ENCODE measurements at regions not wholly inside any gene's neighbourhood (a gene's known extent, or its start where the extent isn't known, plus 50 kb on each side); places are given as distances from the start of the nearest gene placed in this dataset.

DNA sequence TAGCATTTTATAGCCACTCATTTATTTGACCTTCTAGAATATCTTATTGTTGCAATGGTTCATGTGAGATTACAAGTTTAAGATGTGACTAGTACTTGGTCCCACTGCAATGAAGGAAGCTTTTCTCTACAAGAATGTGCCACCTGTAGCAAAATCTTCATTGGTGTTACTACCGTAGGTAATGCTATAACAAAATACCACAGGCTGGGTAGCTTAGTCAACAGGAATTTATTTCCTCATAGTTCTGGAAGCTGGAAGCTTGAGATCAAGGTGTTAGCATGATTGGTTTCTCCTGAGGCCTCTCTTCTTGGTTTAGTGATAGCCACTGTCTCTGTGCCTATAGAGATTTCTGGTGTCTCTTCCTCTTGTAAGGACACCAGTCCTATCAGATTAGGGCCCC lies 441.0 kb downstream of the GPM6A start:
- H3K36me3 Mint-ChIP-seq (ENCODE audit: low read depth), result no peaks in the 10 kb centered on the region
- no peak overlapping the region for H3K27ac Mint-ChIP-seq
- CTCF ChIA-PET, result no interaction called here
- H3K27me3 Mint-ChIP-seq (ENCODE audit: low read depth), result no peaks in the 10 kb centered on the region
- H3K4me3 Mint-ChIP-seq, result no peak overlapping the region
- no peaks in the 10 kb centered on the region for H3K9me3 Mint-ChIP-seq
- H3K4me1 Mint-ChIP-seq (ENCODE audit: low read depth), result no peaks in the 10 kb centered on the region
- intact Hi-C loops (cut with micrococcal nuclease), result no loop called here
- DNase-seq, result no peak

DNA sequence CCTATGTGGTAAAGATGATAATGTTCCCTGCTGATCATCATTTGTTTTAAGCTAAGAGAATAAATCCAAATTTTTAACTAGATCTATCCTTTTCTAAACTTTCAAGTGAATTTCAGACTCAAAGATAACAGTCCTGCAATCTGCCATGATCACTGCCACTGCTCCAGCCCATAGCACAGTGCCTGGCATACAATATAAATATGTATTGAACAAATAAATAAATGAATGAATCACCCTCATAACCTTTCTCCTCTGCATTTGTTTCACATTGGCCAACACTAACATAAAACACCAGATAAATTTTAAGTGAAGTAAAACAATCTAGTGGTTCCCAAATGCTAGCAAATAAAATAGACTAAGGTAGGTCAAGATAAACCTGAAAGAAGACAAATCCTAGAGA lies 439.0 kb downstream of the GPM6A start:
- no peak overlapping the region for H3K27ac Mint-ChIP-seq
- intact Hi-C loops (cut with micrococcal nuclease), result no loop called here
- H3K36me3 Mint-ChIP-seq (ENCODE audit: low read depth), result no peaks in the 10 kb centered on the region
- CTCF ChIA-PET, result interaction anchor here (1.3 kb wide), 1 partner anchor 10 kb away, joined by 4 read pairs; no protein-coding TSS in a partner anchor
- no peaks in the 10 kb centered on the region for H3K4me1 Mint-ChIP-seq (ENCODE audit: low read depth)
- H3K27me3 Mint-ChIP-seq (ENCODE audit: low read depth), result no peaks in the 10 kb centered on the region
- H3K4me3 Mint-ChIP-seq, result no peak overlapping the region
- no peaks in the 10 kb centered on the region for H3K9me3 Mint-ChIP-seq
- DNase-seq, result no peak

DNA sequence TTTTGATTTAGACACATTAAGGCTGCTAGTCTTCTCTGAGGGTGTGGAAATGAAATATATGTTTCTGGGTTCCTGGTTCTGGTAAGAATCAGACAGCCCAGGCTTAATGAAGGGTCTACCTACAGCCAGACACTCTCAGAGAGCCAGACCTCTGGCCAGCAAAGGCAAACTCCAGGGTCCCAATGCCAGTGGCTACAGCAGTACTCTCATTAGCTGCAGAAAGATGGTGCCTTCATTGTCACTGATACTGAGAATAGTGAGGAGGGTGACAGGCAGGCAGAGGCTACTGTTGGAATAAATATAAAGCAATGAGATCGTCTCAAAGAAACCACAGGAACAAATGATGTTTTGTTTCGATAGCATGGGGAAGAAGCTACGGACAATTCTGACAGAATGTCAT lies 437.6 kb downstream of the GPM6A start:
- no peaks in the 10 kb centered on the region for H3K27me3 Mint-ChIP-seq (ENCODE audit: low read depth)
- H3K4me3 Mint-ChIP-seq, result no peak overlapping the region
- no peaks in the 10 kb centered on the region for H3K9me3 Mint-ChIP-seq
- H3K36me3 Mint-ChIP-seq (ENCODE audit: low read depth), result no peaks in the 10 kb centered on the region
- H3K27ac Mint-ChIP-seq, result no peak overlapping the region
- H3K4me1 Mint-ChIP-seq (ENCODE audit: low read depth), result no peaks in the 10 kb centered on the region
- intact Hi-C loops (cut with micrococcal nuclease), result no loop called here
- CTCF ChIA-PET, result no interaction called here
- no peak for DNase-seq

DNA sequence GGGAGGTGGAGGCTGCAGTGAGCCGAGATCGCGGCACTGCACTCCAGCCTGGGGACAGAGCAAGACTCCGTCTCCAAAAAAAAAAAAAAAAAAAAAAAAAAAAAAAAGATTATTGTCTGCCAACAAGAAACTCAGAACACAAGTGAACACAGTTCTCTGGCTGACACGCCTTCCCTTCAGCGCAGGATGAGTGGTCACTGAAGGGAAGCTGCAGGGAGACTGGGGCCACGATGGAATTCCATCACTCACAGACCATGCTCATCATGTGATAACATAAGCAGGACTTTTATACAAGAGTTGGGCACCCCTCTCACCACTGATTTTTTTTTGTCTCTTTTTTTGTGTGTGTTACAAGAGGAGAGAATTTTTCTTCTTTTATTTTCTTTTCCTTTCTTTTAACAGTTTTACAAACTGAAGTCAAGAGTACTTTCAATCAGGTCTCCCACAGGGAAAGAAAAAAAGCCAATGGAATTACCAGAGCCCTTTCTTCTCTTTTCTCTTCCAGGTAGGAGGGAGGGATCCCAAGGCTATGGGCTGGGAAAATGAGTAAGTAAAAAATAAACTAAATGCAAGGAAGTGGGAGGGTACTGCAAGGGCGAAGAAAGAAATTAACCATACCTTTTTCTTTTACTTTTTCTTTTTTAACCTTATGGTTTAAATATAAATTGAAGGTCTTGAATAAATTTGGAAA lies 435.6 kb downstream of the GPM6A start:
- intact Hi-C loops (cut with micrococcal nuclease), result no loop called here
- no peak for DNase-seq
- CTCF ChIA-PET, result no interaction called here
- H3K4me1 Mint-ChIP-seq (ENCODE audit: low read depth), result no peaks in the 10 kb centered on the region
- H3K4me3 Mint-ChIP-seq, result no peak overlapping the region
- no peaks in the 10 kb centered on the region for H3K36me3 Mint-ChIP-seq (ENCODE audit: low read depth)
- no peak overlapping the region for H3K27ac Mint-ChIP-seq
- H3K9me3 Mint-ChIP-seq, result peaks cover 1% of the 10 kb centered on the region
- H3K27me3 Mint-ChIP-seq (ENCODE audit: low read depth), result no peaks in the 10 kb centered on the region

DNA sequence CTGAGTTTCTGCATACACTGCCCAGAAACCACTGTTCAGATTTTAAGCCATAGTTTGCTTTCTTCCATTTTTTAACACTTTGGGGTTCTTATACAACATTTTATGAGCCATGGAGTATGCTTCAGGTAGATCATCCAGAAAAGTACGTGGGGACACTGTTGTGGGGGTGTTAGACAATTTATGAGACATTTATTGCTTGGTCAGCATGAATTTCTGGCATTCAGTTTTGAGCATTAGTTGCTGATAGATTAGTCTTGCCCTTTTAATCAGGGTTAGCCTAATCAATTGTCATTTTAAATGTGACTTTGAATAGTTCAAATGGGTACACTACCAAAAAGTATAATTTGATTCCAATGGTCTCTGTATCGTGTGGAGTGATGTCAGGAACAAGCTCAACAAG lies 434.9 kb downstream of the GPM6A start:
- Mint-ChIP-seq H3K4me3 (no peak overlapping the region), H3K9me3 (peaks cover 1% of the 10 kb centered on the region), H3K36me3 (ENCODE audit: low read depth) (no peaks in the 10 kb centered on the region), H3K27me3 (ENCODE audit: low read depth) (no peaks in the 10 kb centered on the region), H3K27ac (no peak overlapping the region), H3K4me1 (ENCODE audit: low read depth) (no peaks in the 10 kb centered on the region)
- no peak for DNase-seq
- intact Hi-C loops (cut with micrococcal nuclease), result no loop called here
- CTCF ChIA-PET, result no interaction called here

DNA sequence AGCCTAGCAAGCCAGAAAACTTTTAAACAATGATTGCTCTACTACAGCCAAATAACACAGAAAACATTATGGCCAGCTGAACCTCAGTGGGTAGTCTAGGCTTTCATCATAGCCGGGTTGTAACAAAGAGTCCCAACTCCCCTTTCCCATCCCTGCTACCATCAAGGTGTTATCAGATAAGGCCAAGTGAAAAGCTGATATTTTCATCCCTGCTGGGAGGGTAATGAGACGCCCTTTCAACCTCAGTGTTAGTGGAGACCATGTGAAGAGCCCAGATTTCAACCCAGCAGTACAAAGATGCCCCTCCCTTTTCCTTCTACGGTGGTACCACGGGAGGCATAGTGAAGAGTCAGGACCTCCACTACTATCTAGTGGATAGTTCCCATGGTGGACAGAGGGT lies 433.7 kb downstream of the GPM6A start:
- Mint-ChIP-seq H3K4me3 (no peak overlapping the region), H3K9me3 (peaks cover 1% of the 10 kb centered on the region), H3K27me3 (ENCODE audit: low read depth) (no peaks in the 10 kb centered on the region), H3K27ac (no peak overlapping the region), H3K4me1 (ENCODE audit: low read depth) (no peaks in the 10 kb centered on the region), H3K36me3 (ENCODE audit: low read depth) (no peaks in the 10 kb centered on the region)
- CTCF ChIA-PET, result interaction anchor here (0.6 kb wide), 1 partner anchor 595 kb away, joined by 3 read pairs; no protein-coding TSS in a partner anchor
- intact Hi-C loops (cut with micrococcal nuclease), result no loop called here
- DNase-seq, result no peak

DNA sequence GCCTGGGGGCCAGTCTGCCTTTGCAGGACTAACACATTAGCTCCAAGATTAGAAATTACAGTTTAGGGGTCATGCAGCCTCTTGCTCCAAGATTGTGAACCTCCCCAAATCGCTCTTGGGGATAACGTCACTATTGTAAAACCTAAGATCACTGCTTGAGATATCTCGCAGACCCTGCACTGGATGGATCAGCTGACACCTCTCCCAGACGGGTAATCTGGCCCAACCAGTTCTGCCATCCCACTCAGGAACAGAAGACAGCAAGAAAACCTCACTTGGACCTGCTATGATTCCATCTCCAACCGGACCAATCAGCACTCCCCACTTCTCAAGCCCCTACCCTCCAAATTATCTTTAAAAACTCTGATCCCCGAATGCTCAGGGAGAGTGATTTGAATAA lies 431.2 kb downstream of the GPM6A start:
- Mint-ChIP-seq H3K9me3 (peaks cover 1% of the 10 kb centered on the region), H3K4me1 (ENCODE audit: low read depth) (no peaks in the 10 kb centered on the region), H3K36me3 (ENCODE audit: low read depth) (no peaks in the 10 kb centered on the region), H3K4me3 (no peak overlapping the region), H3K27ac (no peak overlapping the region), H3K27me3 (ENCODE audit: low read depth) (no peaks in the 10 kb centered on the region)
- intact Hi-C loops (cut with micrococcal nuclease), result no loop called here
- no peak for DNase-seq
- CTCF ChIA-PET, result no interaction called here

DNA sequence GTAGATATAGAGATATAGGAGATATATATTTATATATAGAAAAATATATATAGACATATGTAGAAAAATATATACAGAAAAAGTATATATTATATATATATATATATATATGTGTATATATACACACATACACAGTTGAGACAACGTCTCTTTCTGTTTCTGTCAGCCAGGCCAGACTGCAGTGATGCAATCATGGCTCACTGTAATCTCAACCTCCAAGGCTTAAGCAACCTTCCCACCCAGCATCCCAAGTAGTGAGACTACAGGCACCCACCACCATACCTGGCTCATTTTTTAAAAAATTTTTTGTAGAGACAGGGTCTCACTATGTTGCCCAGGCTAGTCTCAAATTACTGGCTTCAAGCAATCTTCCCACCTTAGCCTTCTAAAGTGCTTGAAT lies 426.3 kb downstream of the GPM6A start:
- no peaks in the 10 kb centered on the region for H3K4me1 Mint-ChIP-seq (ENCODE audit: low read depth)
- H3K4me3 Mint-ChIP-seq, result no peak overlapping the region
- H3K27ac Mint-ChIP-seq, result no peak overlapping the region
- CTCF ChIA-PET, result interaction anchor here (1.0 kb wide), 1 partner anchor 20 kb away, joined by 3 read pairs; no protein-coding TSS in a partner anchor
- peaks cover 7% of the 10 kb centered on the region for H3K9me3 Mint-ChIP-seq
- intact Hi-C loops (cut with micrococcal nuclease), result no loop called here
- no peaks in the 10 kb centered on the region for H3K36me3 Mint-ChIP-seq (ENCODE audit: low read depth)
- DNase-seq, result no peak
- H3K27me3 Mint-ChIP-seq (ENCODE audit: low read depth), result no peaks in the 10 kb centered on the region

DNA sequence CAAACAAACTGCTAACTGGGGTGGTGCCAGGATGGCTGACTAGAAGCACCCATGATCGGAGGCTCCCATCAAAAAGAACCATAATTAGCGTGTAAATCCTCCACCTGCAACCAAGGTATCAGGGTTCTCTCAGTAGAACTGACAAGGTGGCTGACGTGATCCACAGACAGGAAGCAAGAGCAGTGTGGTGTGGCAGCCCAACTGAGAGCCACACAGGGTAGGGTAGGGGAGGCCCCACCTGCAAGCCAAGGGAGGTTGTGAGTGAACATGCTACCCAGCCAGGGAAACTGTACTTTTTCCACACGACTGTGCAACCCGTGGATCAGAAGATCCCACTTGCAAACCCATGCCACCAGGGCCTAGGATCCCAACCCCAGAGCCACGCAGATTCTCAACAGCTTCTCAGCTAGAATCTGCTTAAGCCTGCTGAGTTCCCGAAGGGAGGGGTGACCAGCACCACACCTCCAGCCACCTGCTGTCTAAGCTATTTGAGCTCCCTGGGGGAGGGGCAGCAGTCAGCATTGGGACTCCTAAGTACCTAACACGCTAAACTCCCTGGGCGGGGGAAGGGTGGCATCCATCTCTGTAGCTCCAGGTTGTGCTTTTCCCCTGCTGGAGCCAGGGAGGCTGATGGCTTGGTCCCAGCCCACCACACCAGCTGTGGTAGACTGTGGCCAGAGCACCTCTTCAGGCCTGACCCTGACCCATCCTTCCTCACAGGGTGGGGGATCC lies 425.1 kb downstream of the GPM6A start:
- H3K4me3 Mint-ChIP-seq, result no peak overlapping the region
- no peaks in the 10 kb centered on the region for H3K27me3 Mint-ChIP-seq (ENCODE audit: low read depth)
- no peaks in the 10 kb centered on the region for H3K4me1 Mint-ChIP-seq (ENCODE audit: low read depth)
- H3K9me3 Mint-ChIP-seq, result peaks cover 6% of the 10 kb centered on the region
- no peaks in the 10 kb centered on the region for H3K36me3 Mint-ChIP-seq (ENCODE audit: low read depth)
- no peak for DNase-seq
- CTCF ChIA-PET, result interaction anchor here (1.0 kb wide), 1 partner anchor 18 kb away, joined by 3 read pairs; no protein-coding TSS in a partner anchor
- intact Hi-C loops (cut with micrococcal nuclease), result no loop called here
- H3K27ac Mint-ChIP-seq, result no peak overlapping the region

DNA sequence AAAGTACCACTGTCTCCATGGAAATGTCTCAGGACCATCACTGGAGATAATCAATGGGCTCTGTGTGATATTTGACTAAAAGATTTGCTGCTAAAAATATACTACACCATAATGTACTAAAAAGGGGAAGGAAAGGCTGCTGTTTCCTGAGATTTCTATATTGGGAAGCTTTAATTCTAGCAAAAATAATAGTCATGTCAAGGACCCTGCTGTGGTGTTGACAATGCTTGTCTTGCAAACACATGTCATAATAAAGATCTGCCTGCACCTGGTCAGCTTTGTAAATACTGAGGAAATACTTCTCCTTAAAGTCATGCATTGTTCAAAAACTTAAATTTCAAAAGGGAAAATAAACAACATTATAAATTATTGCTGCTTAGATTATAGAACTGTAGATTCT lies 417.9 kb downstream of the GPM6A start:
- intact Hi-C loops (cut with micrococcal nuclease), result no loop called here
- Mint-ChIP-seq H3K27ac (no peak overlapping the region), H3K4me1 (ENCODE audit: low read depth) (no peaks in the 10 kb centered on the region), H3K4me3 (no peak overlapping the region), H3K36me3 (ENCODE audit: low read depth) (no peaks in the 10 kb centered on the region), H3K9me3 (peaks cover 5% of the 10 kb centered on the region), H3K27me3 (ENCODE audit: low read depth) (no peaks in the 10 kb centered on the region)
- no peak for DNase-seq
- CTCF ChIA-PET, result no interaction called here

DNA sequence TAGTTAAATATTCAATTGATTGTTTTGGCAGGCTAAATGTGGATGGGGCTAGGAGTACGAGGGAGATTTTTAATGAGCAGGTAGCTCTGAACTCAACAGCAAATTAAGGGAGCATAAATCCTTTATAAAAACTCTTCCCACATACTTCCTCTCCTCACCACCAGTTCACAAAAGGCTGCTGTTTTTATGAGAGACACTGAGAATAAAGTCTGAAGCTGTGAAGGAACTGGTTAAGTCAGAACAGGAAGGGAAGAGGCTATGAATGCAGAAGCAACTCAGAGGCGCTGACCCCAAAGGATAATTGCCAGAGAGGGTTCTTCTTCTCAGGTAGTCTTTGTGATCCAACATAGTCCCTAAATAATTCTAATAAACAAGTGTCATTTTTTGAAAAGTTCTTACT lies 406.1 kb downstream of the GPM6A start:
- H3K27ac Mint-ChIP-seq, result no peak overlapping the region
- peaks cover 4% of the 10 kb centered on the region for H3K9me3 Mint-ChIP-seq
- no peak for DNase-seq
- intact Hi-C loops (cut with micrococcal nuclease), result no loop called here
- H3K4me1 Mint-ChIP-seq (ENCODE audit: low read depth), result no peaks in the 10 kb centered on the region
- no peaks in the 10 kb centered on the region for H3K36me3 Mint-ChIP-seq (ENCODE audit: low read depth)
- CTCF ChIA-PET, result interaction anchor here (1.0 kb wide), 1 partner anchor 20 kb away, joined by 3 read pairs; no protein-coding TSS in a partner anchor
- no peak overlapping the region for H3K4me3 Mint-ChIP-seq
- no peaks in the 10 kb centered on the region for H3K27me3 Mint-ChIP-seq (ENCODE audit: low read depth)

DNA sequence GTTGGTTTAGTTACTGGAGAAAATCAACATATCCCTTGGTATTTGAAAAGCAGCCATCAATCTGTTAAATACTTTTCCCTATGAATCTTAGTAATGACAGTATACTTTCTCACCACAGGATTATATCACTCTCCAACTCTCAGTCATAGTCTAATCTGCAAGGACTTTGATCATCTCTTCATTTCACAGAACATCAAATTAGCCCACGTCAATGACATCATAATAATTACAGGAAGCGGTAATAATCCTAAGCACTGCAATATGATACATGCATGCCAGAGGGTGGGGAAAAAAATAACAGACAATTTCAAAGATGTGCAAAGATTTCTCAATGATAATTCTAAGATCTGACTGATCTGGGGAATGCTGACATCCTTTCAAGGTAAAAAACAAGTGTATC lies 404.1 kb downstream of the GPM6A start:
- Mint-ChIP-seq H3K36me3 (ENCODE audit: low read depth) (no peaks in the 10 kb centered on the region), H3K4me1 (ENCODE audit: low read depth) (no peaks in the 10 kb centered on the region), H3K4me3 (no peak overlapping the region), H3K27me3 (ENCODE audit: low read depth) (no peaks in the 10 kb centered on the region), H3K27ac (no peak overlapping the region), H3K9me3 (peaks cover 4% of the 10 kb centered on the region)
- intact Hi-C loops (cut with micrococcal nuclease), result no loop called here
- CTCF ChIA-PET, result no interaction called here
- DNase-seq, result no peak

DNA sequence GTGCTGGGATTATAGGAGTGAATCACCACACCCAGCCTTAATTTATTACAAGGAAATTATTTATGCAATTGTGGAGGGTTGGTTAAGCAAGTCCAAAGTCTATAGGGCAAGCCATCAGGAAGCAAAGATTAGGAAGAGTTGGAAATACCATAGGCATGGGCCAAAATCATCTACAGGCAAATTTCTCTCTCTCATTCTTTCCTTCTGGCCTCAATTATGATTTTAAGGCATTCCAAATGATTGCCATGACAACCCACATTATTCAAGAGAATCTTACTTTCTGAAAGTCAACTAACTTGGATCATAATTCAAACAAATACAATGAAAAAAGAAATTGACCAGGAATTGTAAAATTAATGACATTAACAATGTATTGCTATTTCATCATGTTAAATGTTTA lies 400.8 kb downstream of the GPM6A start:
- Mint-ChIP-seq H3K36me3 (ENCODE audit: low read depth) (no peaks in the 10 kb centered on the region), H3K27ac (no peak overlapping the region), H3K27me3 (ENCODE audit: low read depth) (no peaks in the 10 kb centered on the region), H3K4me1 (ENCODE audit: low read depth) (no peaks in the 10 kb centered on the region), H3K9me3 (peaks cover 17% of the 10 kb centered on the region), H3K4me3 (no peak overlapping the region)
- DNase-seq, result no peak
- CTCF ChIA-PET, result no interaction called here
- intact Hi-C loops (cut with micrococcal nuclease), result no loop called here
